Activated T-cell treated with anti-CD3 and anti-CD28 coated beads for 4 hours (primary cell): ENCODE measurements at regions not wholly inside any gene's neighbourhood (a gene's known extent, or its start where the extent isn't known, plus 50 kb on each side); places are given as distances from the start of the nearest gene placed in this dataset.
"Not testable (repeated sequence)": the region's sequence is repeated elsewhere in the genome, so short reads cannot be mapped to it uniquely, and the experiment has no call there.

Experiments used
- DNase-seq: peaks from one replicate; pipeline ENCODE4 v3.0.0-alpha.2; 2020

GRCh38 chr10:29820890-29821461 lies 186.2 kb upstream of the SVIL start:
- no peak for DNase-seq

DNA sequence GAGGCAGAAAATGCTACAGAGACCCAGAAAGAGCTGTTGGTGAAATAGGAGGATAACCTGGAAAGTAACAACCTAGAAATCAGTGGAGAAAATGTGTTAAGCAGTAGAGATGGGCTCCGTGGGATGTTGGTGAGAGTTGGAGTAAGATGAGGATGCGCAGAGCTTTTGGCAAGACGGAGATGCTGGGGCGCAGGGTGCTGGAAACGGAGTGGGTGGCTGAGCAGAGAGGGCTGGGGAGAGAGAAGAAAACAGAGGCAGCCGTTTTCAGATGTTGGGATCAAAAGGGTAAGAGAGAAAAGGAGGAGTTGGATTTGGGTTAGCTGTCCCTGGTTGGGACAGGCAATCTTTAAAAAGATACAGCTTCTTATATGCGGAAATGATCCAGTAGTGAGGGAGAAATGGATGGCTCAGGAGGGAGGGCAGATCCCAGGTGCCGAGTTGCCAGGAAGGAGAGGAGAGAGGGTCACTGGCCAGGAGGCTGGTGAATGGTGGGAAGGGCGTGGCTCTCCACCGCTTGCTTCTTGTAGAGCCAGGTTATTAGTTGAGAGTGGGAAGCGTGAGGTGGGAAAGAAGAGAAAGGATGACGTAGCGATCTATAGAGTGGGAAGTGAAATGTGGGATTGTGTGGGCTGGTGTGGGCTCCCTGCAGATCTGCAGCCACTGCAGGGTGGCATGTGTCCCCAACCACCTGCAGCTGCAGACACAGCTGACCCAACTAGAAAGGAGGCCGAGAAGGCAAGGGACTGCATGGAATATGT lies 182.2 kb upstream of the SVIL start:
- no peak for DNase-seq

- no peak for DNase-seq
Measured at GRCh38 chr10:29815572-29815971, 180.8 kb upstream of the SVIL start.

GRCh38 chr10:29811751-29812427 lies 177.1 kb upstream of the SVIL start:
- DNase-seq: no peak

GRCh38 chr10:29810816-29811215 lies 176.0 kb upstream of the SVIL start:
- no peak for DNase-seq

DNA sequence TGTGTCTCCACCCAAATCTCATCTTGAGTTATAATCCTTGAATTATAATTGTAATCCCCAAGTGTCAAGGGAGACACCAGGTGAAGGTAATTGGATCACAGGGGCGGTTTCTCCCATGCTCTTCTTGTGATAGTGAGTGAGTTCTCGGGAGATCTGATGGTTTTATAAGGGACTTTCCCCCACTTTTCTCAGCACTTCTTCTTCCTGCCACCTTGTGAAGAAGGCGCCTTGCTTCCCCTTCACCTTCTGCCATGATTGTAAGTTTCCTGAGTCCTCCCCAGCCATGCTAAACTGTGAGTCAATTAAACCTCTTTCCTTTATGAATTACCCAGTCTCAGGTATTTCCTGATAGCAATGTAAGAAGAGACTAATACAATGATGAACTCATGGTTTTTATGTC lies 175.5 kb upstream of the SVIL start:
- DNase-seq: not testable (repeated sequence)

- no peak for DNase-seq
Measured at GRCh38 chr10:29809383-29809782, 174.6 kb upstream of the SVIL start.

DNA sequence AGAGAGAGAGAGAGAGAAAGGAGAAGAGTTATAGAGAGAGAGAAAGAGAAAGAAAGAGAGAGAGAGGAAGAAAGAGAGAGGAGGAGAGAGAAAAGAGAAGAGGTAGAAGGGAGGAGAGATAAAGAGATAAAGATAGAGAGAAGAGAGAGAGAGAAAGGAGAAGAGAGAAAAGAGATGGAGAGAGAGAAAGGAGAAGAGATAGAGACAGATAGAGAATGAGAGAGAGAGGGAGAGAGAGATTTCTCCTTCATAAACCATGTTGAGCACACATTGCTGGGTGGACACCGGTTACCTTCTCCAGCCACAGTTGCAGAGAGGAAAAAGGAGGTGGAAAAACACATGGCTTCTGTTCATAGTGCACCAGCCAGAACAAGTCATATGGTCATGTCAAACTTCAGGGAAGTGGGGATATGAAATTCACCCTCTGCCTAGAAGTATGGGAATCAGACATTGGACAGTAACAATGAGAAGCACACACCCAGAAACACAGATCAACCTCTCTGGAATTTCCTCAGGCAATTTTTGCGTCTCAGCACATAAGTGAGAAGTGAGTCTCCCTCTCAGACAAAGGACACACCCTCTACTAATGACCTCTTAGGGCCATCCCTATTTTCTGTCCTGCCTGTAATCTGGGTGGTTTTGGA lies 172.5 kb upstream of the SVIL start:
- no peak for DNase-seq

DNA sequence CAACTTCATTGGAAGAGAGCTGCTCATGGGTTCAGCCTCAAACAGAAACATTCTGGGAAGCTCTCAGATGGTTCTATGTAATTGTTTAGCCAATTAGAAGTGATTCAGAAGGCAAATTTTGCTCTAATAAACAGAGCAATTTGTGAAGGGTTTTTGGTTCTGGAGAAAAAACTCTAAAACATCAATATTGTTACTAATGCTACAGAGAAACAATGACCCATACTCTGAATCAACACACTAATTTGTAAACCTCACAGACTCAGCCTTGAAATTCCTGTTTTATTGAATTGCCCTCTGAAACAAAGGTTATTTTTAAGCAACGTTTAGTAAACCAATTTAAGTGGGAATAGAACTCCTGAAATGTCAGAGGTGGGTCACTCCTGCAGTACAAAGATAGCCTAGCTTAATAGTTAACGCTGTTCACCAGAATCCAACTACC lies 171.6 kb upstream of the SVIL start:
- no peak for DNase-seq

DNA sequence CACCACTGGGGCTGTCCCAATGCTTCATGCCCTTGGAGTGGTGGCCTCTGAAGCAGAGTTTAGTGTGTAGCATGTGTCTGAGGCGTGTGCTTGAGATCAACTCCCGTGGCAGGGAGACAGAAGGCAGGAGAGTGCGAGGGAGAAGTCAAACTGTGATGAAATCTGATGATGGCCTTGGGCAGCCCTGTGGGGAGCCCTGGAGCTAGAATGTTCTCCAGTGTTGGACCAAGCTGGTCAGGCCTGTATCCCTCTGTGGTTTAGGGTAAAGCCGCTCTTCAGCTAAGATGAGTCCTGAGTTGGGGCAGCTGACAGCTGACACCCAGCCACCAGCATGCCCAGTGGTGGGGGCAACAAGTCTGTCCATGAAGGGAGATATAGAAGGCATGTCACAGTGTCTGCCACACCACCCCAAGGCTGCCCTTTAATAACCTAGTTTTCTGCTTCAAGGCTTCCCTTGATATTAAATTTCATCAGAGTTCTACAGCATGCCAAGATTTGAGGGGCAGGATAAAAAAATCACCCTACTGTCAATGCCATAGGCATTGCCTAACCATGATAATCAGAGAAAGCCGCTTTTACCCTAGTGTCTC lies 170.5 kb upstream of the SVIL start:
- no peak for DNase-seq

DNA sequence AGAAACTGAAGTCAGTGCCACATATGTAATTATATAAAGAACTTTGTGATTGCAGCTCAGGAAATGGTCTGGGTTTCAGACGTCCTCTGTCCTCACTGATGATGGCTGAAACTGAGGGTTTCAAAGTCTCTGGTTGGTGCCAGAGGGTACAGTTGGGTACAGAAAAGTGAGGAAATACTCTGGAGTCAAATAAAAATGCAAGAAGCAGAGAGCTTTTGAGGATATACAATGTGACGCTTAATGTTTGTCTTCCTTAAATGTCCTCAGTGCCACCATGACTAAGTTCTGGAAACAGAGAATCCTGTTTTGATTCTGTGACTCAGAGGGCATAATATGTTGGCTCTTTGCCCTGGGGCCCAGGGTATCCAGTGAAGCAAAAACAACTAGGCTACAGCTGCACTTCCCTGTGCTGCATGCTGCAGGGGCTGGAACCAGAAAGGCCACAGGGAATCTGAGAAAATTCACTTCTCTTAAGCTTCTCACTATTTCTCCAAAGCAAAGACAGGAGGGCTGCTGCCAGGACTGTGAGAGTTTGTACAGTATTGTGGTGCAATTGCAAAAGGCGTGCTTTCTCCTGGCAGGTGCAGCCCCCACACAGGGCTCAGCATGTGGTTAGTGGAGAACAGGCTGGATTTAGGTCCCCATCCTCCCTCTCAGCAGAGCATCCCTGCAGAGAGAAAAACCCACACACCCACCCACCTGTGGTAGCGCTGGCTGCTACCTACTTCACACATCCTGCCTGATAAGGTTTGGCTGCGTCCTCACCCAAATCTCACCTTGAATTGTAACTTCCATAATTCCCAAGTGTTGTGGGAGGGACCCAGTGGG lies 169.5 kb upstream of the SVIL start:
- DNase-seq: no peak

GRCh38 chr10:29802171-29802570 lies 167.4 kb upstream of the SVIL start:
- no peak for DNase-seq

- no peak for DNase-seq
Measured at GRCh38 chr10:29798921-29799690, 164.3 kb upstream of the SVIL start.

DNA sequence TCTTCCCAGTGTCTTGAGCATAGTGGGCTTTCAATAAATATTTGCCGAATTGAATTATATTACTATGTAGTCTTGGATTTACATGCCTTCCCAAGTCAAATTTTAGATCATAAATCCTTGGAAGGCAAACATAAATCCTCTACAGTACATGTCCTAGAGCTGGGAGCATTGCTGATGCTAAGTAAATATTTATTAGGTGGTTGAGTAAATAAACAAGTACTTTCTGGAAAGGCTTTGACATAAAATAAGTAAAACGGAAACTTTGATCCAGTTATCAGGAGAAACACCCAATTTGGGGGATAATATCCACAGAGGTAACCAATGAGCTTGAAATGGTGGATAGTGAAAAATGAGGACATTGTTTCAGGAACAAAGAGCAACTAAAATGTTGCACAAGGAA lies 162.8 kb upstream of the SVIL start:
- DNase-seq: no peak

- DNase-seq: no peak
Measured at GRCh38 chr10:29795850-29796249, 161.1 kb upstream of the SVIL start.

DNA sequence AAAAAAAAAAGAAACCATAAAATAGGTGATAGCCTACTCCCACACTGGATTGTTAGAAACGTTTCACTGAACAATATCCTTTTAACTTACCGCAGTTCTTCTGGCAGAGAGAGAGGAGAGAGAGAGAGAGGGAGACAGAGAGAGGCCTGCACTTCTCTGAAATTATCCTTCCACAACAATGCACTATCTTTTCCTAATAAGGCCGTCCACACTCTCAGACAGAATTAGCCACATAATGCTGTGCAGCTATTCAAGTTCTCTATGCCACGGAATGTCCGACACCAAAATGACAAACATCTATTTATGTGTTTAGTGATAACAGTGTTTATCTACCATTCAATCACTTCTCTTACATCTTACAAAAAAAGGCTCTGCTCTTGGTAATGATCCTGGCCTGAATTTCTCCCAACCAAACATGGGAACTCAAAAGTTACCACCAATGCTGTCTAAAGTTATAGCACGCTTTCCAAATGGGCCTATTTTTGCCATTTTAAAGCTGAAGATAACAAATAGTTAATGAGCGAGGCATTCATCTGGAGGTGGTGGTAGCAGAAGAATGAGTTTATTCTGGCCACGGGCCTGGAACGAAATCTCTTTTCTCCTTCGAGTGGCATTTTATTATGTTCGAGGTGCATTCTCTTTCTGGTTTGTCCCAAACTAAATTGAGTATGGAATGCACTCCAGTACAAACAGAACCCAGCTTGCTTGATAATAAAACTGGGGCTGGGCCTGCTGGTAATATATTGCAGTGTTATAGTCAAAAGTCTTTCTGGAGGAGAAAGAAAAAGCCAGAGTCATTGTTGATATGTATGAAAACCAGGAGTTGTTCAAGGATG lies 160.2 kb upstream of the SVIL start:
- no peak for DNase-seq

DNA sequence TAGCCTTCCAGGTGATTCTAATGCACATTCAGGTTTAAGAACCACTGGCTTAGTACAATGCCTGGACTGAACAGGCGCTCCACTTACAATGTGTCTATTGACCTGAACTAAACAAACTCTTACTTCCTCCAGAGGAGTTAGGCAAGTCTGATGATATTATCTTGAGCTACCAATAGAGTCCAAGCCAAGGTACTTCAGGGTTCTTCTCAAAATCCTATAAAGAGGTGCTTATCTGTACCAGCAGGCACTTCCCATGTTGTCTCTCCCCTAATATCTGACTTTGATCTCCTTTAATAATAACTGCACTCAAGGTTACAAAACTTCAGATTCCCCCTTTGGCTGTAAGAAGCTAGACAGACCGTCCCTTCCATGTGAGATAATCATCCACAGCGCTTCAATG lies 157.0 kb upstream of the SVIL start:
- no peak for DNase-seq

DNA sequence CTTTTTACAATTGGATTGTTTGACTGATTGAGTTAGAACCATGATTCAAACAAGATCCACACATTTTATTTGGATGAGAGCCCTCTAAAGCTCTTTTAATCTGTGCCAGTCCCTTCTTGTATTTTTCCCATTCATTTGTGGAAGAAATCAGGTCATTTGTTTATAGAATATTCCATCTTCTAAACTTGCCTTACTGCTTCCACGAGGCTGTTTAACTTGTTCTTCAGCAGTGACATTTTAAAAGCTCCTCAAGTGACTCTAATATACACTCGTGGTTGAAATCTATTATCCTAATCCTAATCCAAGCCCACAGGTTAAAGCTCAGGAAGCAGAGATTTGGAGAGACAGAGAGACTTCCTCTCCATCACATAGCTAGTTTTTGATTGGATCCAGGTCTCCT lies 155.4 kb upstream of the SVIL start:
- DNase-seq: no peak

DNA sequence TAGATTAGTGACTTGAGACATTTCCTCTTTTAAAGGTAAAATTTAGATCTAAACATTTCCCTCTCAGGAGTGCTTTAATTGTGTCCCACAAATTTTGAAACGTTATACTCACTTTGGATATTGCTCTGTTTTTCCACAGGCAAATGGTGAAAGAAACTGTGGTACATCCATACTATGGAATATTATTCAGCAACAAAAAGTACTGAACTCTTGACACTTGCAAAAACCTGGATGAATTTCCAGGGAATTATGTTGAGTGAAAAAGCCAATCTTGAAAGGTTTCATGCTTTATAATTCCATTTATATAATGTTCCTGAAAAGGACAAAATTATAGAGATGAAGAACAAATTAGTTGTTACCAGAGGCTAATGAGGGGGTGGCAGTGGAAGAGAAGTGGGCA lies 153.3 kb upstream of the SVIL start:
- DNase-seq: no peak

DNA sequence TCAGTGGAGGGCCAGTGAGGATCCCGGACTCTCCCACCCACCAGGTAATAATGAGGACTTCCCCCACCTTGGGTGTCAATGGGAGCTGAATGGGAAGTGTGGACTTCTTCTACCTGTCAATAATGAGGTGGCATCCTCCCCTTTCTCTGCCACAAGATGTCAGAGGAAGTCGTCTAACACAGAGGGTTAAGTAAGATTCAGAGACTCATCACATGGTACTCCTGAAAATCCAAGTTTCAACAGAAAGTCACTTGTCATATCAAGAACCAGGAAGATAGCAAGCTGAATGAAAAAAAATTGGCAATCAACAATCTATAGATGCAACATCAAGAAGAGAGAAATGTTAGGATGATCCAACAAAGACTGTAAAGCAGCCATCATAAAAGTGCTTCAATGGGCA lies 150.9 kb upstream of the SVIL start:
- no peak for DNase-seq
